ENCODE measurements at regions not wholly inside any gene's neighbourhood (a gene's known extent, or its start where the extent isn't known, plus 50 kb on each side); places are given as distances from the start of the nearest gene placed in this dataset.

- no peak for TF ChIP-seq CSRNP1 (CRISPR knock-in tag; IDR thresholded peaks at IDR 0.05)
These were observed 168.0 kb upstream of the ALKAL2 start (continued) for GRCh38 chr2:455913-456312.

GRCh38 chr2:455015-455705 lies 167.3 kb upstream of the ALKAL2 start:
- no TSS peak for BruUV-seq (replicated peaks)
- Histone ChIP-seq H3K9me3 (ENCODE audit: low read length) (no peaks in the 10 kb centered on the region), H3K4me2 (ENCODE audit: low read depth, low read length) (no peak overlapping the region), H3K4me3 (replicated peaks in 1 of 3; ENCODE audit: insufficient read depth in 1 of 3, low read depth in 2 of 3, low read length in 3 of 3) (no peak overlapping the region), H3K79me2 (ENCODE audit: insufficient read depth, low read length) (no peaks in the 10 kb centered on the region), H3K27me3 (ENCODE audit: control insufficient read depth in 1 of 2, insufficient read depth in 2 of 2, low read length in 2 of 2) (peaks cover 3 to 68% of the 10 kb centered on the region in 2 experiments; a peak in 4 of 5 replicates), H4K20me1 (ENCODE audit: insufficient read depth, low read length) (no peaks in the 10 kb centered on the region), H3K36me3 (replicated peaks in 1 of 2; ENCODE audit: control insufficient read depth in 1 of 2, insufficient read depth in 2 of 2, low read length in 2 of 2) (no peaks in the 10 kb centered on the region), H3K4me1 (ENCODE audit: insufficient read depth, low read length) (no peaks in the 10 kb centered on the region), H3K27ac (ENCODE audit: extremely low read length, insufficient read depth, low read length) (no peak overlapping the region), H3K9ac (ENCODE audit: insufficient read depth, low read depth, low read length) (no peak overlapping the region), H2AFZ (ENCODE audit: low read length) (no peak overlapping the region)
- ChIA-PET POLR2A (no interaction called here), CTCF (ENCODE audit: low intra/inter-chr PET ratio, low total read pairs) (no interaction called here)
- in situ Hi-C loops (cut with HindIII; ENCODE audit: extremely low pct_ligation_motif_present, low pct_unique_long_range_greater_than_20kb), result no loop called here
- intact Hi-C loops (cut with micrococcal nuclease; ENCODE audit: unreplicated experiment), result no loop called here
- WGBS (ENCODE audit: low lambda C conversion rate), result 32% methylated on average over 17 of the region's 17 CpGs
- DNase-seq (ENCODE audit: low spot score) (no peak), FAIRE-seq (no peak), ATAC-seq (no peak)
- TF ChIP-seq HOXA3 (CRISPR knock-in tag; IDR thresholded peaks at IDR 0.05) (no peak), GABPB1 (CRISPR knock-in tag; IDR thresholded peaks at IDR 0.05) (no peak), ZBTB25 (CRISPR knock-in tag; IDR thresholded peaks at IDR 0.05) (no peak), FIP1L1 (IDR thresholded peaks at IDR 0.05; ENCODE audit: borderline replicate concordance, insufficient read depth, low read depth, low read length) (no peak), ATF5 (CRISPR knock-in tag; IDR thresholded peaks at IDR 0.05; ENCODE audit: low read depth) (no peak), SRF (IDR thresholded peaks at IDR 0.05; ENCODE audit: low read depth, low read length) (no peak), SRSF4 (IDR thresholded peaks at IDR 0.05; ENCODE audit: low read depth, low read length, poor library complexity, severe bottlenecking) (no peak), ZNF784 (CRISPR knock-in tag; IDR thresholded peaks at IDR 0.05; ENCODE audit: borderline replicate concordance) (no peak), HMGXB4 (CRISPR knock-in tag; IDR thresholded peaks at IDR 0.05; ENCODE audit: borderline replicate concordance in 1 of 2, low read depth in 1 of 2) (no peak), ZSCAN30 (CRISPR knock-in tag; IDR thresholded peaks at IDR 0.05) (no peak), ZNF432 (CRISPR knock-in tag; IDR thresholded peaks at IDR 0.05; ENCODE audit: borderline replicate concordance) (no peak), RAD51 (IDR thresholded peaks at IDR 0.05; ENCODE audit: borderline replicate concordance) (no peak)

All from HepG2 (cell line).